PFSK-1 (cell line): ENCODE measurements at regions not wholly inside any gene's neighbourhood (a gene's known extent, or its start where the extent isn't known, plus 50 kb on each side); places are given as distances from the start of the nearest gene placed in this dataset.

Source experiments
- POLR2AphosphoS5 ChIP-seq: IDR thresholded peaks from 2 replicates; pipeline ENCODE4 v1.6.1; 2012; ENCODE audit warnings: low read depth, mild to moderate bottlenecking, control low read depth, low read length, moderate library complexity
- TAF1 ChIP-seq: IDR thresholded peaks from 2 replicates; pipeline ENCODE4 v1.6.1; 2012; ENCODE audit warnings: low read length, control low read depth, borderline replicate concordance; ENCODE audit not compliant: insufficient read depth

GRCh38 chr5:163580516-163580915 lies 75.1 kb downstream of the MAT2B start:
- TF ChIP-seq POLR2AphosphoS5 (no peak), TAF1 (no peak)
